GM10266 (cell line): ENCODE measurements at regions not wholly inside any gene's neighbourhood (a gene's known extent, or its start where the extent isn't known, plus 50 kb on each side); places are given as distances from the start of the nearest gene placed in this dataset.

ENCODE experiments used
- DNase-seq: peaks from one replicate; pipeline ENCODE4 v3.0.0; 2012; ENCODE audit errors: extremely low spot score
- TF ChIP-seq, protein P1 (sequence below): IDR thresholded peaks from 2 replicates; pipeline ENCODE4 v1.5.1; 2012; ENCODE audit warnings: mild to moderate bottlenecking, low read depth; ENCODE audit not compliant: control insufficient read depth, insufficient read depth; ENCODE audit errors: missing control alignments

DNA sequence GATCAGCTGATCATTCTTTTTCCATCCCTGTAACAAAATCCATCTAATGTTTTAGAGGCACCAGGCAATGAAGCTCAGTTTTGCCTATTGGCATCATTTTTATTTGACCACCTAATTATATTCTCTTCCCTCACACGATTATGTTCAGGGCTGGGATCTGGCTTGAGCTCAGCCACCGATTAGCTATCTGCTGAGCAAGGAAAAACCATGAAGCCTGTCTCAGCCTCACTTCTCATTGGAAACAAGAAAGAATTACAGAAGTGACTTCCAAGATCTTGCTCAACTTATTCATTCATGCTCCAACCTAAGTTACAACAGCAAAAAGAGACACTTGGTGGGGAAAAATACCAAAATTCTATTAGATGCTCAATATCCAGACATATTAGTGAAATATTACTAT is 139.0 kb upstream of the SH3BP4 start:
- no peak for DNase-seq
- TF ChIP-seq, protein P1, sequence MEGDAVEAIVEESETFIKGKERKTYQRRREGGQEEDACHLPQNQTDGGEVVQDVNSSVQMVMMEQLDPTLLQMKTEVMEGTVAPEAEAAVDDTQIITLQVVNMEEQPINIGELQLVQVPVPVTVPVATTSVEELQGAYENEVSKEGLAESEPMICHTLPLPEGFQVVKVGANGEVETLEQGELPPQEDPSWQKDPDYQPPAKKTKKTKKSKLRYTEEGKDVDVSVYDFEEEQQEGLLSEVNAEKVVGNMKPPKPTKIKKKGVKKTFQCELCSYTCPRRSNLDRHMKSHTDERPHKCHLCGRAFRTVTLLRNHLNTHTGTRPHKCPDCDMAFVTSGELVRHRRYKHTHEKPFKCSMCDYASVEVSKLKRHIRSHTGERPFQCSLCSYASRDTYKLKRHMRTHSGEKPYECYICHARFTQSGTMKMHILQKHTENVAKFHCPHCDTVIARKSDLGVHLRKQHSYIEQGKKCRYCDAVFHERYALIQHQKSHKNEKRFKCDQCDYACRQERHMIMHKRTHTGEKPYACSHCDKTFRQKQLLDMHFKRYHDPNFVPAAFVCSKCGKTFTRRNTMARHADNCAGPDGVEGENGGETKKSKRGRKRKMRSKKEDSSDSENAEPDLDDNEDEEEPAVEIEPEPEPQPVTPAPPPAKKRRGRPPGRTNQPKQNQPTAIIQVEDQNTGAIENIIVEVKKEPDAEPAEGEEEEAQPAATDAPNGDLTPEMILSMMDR, result no peak

DNA sequence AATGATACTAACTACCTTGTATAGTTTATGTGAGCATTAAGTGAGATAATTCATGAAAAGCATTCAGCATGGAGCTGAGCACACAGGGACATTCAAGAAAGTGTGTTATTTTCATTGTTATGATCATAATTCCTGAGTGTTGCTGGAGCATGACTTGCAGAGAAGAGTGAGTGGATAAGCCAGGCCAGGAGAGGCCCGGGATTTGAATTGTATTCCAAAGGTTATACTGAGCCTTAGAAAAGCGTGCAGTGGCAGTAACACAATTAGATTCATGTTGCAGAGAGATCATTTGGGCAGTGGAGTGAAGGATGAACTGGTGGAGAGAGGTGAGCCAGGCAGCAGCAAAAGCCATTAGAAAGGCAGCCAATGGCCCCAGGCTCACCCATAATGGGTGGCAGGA is 142.9 kb upstream of the SH3BP4 start:
- TF ChIP-seq, protein P1, result no peak
- DNase-seq, result no peak

DNA sequence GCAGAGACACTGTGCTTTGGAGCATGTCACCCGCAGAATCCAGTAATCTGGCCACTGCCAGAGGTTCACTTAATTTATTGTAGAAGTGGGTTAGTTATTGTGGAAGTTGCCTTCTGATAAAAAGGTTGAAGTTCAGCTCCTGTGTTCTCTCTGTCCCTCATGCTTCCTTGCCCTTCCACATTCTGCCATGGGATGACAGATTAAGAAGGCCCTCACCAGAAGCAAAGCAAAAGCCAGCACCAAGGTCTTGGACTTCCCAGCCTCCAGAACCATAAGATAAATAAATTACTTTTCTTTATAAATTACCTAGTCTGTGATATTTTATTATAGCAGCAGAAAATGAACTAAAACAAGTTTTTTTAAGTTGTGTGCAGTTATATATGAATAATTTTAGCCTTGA is 145.0 kb upstream of the SH3BP4 start:
- DNase-seq, result no peak
- TF ChIP-seq, protein P1, result no peak

DNA sequence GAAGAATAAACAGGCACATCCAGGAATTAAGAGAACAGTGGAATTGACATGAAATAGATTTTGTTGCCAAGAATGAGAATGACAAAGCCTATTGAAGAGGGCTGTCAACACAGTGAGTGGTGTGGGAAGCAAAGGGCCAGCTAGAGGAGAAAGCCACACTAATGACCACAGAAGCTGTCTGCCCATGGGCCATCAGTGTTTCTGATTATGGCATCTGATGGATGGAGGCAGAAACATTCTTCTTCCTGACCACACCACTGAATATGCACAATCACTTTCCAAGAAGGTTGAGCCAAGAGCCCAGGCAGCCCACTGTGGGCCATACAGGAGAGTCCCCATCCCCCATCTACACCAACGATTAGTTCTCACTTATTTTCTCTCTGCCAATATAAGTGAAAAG is 146.0 kb upstream of the SH3BP4 start:
- TF ChIP-seq, protein P1, result no peak
- DNase-seq, result no peak

DNA sequence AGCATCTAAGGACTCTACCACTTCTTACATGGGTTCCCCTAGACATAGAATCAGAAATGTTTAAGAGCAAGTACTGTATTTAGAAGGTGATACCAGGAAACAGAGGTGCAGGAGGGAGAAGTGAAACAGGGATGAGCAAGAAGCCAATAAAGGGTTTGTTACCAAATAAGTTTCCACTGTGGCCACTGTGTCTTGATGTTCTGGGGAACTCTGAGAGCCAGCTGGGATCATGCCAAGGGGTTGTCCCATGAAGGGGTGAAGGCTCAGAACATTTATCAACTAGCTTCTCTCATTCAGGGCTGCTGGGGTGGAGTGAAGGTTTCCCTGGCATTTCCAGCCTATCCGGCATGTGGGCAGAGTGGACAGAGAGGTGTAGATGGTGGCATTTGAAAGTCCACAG is 147.1 kb upstream of the SH3BP4 start:
- TF ChIP-seq, protein P1, result no peak
- no peak for DNase-seq

DNA sequence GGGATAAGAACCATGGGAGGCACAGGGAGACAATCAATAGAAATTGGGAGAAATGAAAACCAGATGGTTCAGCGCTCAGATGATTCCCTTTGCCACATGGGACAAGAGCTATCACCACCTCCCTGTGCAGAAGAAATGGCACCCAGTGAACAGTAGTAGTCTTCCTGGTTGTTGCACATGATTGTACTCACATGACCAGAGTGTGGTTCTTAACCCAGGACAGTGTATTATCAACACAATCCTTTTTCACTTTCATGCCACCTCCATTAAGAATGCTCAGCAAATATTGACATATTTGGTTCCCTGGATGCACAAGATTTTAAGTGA is 149.0 kb upstream of the SH3BP4 start:
- TF ChIP-seq, protein P1, result no peak
- no peak for DNase-seq

DNA sequence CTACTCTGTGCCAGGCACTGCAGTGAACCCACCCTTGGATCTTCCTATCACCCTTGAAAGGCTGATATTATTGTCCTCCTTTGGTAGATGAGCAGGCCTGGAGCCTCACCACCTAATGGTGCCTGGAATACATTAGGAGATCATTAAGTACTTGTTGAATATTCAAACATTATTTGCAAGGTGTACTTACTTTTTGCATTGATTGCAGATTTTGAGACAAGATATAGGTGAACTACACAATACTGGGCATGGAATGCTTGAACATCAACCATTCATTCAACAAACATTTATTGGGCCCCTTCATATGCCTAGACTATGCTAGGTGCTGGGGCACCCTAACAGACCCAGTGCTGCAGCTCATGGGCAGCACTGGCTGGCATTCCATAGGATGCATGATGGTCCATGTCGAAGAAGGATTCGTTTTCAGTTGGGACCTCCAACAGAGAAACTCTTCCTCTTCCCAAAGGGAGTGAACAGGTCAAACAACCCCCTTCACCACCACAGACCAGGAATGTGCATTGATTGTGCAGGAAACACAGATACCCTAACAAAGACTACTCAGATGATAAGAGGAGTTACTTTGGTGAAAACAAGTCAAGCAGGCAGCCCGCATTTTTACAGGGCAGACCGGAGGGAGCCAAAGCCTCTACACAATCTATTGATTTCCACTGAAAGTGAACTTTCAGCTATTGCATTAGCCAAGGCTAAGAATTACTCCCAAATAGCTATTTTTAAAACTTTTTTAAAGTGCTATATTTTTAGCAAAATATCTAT is 149.6 kb upstream of the SH3BP4 start:
- no peak for DNase-seq
- TF ChIP-seq, protein P1, result no peak
